SK-N-SH (cell line): ENCODE measurements at regions not wholly inside any gene's neighbourhood (a gene's known extent, or its start where the extent isn't known, plus 50 kb on each side); places are given as distances from the start of the nearest gene placed in this dataset.

Experiments
- ELF1 ChIP-seq: IDR thresholded peaks from 2 replicates; pipeline ENCODE4 v1.4.0; 2012
- GABPA ChIP-seq: IDR thresholded peaks from 2 replicates; pipeline ENCODE4 v1.4.0; 2012; ENCODE audit warnings: low read depth, mild to moderate bottlenecking
- NRF1 ChIP-seq: IDR thresholded peaks from 2 replicates; pipeline ENCODE4 v1.6.1; 2012; ENCODE audit warnings: low read depth, mild to moderate bottlenecking, low read length
- POLR2AphosphoS5 ChIP-seq: IDR thresholded peaks from 2 replicates; pipeline ENCODE4 v1.6.1; 2012; ENCODE audit warnings: low read depth, low read length
- REST ChIP-seq: IDR thresholded peaks from 2 replicates; pipeline ENCODE4 v1.6.1; 2012; ENCODE audit warnings: mild to moderate bottlenecking, low read depth, low read length, moderate library complexity
- SIN3A ChIP-seq: IDR thresholded peaks from 2 replicates; pipeline ENCODE4 v1.6.1; 2012; ENCODE audit warnings: low read depth, mild to moderate bottlenecking, low read length, moderate library complexity, borderline replicate concordance
- TCF12 ChIP-seq: IDR thresholded peaks from 2 replicates; pipeline ENCODE4 v1.4.0; 2012
- TEAD4 ChIP-seq: IDR thresholded peaks from 2 replicates; pipeline ENCODE4 v1.4.0; 2012; ENCODE audit warnings: mild to moderate bottlenecking, borderline replicate concordance; ENCODE audit not compliant: insufficient read depth
- TF ChIP-seq, protein P1 (sequence below): fragments of 200-600 bp; sonication (generic); IDR thresholded peaks from 2 replicates; pipeline ENCODE4 v1.6.1; 2017; ENCODE audit warnings: antibody characterized with exemption, mild to moderate bottlenecking, moderate library complexity
- TF ChIP-seq, protein P2 (sequence below): fragments of 150-350 bp; IDR thresholded peaks from 2 replicates; pipeline ENCODE4 v1.6.1; 2017; ENCODE audit warnings: antibody characterized with exemption, low read length, low read depth, borderline replicate concordance

- TF ChIP-seq NRF1 (no peak), TEAD4 (no peak), POLR2AphosphoS5 (no peak), ELF1 (no peak), GABPA (no peak), SIN3A (no peak), REST (no peak), TCF12 (no peak)
- TF ChIP-seq, protein P1, sequence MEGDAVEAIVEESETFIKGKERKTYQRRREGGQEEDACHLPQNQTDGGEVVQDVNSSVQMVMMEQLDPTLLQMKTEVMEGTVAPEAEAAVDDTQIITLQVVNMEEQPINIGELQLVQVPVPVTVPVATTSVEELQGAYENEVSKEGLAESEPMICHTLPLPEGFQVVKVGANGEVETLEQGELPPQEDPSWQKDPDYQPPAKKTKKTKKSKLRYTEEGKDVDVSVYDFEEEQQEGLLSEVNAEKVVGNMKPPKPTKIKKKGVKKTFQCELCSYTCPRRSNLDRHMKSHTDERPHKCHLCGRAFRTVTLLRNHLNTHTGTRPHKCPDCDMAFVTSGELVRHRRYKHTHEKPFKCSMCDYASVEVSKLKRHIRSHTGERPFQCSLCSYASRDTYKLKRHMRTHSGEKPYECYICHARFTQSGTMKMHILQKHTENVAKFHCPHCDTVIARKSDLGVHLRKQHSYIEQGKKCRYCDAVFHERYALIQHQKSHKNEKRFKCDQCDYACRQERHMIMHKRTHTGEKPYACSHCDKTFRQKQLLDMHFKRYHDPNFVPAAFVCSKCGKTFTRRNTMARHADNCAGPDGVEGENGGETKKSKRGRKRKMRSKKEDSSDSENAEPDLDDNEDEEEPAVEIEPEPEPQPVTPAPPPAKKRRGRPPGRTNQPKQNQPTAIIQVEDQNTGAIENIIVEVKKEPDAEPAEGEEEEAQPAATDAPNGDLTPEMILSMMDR: no peak
- TF ChIP-seq, protein P2, sequence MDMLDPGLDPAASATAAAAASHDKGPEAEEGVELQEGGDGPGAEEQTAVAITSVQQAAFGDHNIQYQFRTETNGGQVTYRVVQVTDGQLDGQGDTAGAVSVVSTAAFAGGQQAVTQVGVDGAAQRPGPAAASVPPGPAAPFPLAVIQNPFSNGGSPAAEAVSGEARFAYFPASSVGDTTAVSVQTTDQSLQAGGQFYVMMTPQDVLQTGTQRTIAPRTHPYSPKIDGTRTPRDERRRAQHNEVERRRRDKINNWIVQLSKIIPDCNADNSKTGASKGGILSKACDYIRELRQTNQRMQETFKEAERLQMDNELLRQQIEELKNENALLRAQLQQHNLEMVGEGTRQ: no peak
These were observed 160.0 kb upstream of the SEMA3E start for GRCh38 chr7:83808982-83809381.
